GM18507 (cell line): ENCODE measurements at regions not wholly inside any gene's neighbourhood (a gene's known extent, or its start where the extent isn't known, plus 50 kb on each side); places are given as distances from the start of the nearest gene placed in this dataset.
"Not testable (repeated sequence)": the region's sequence is repeated elsewhere in the genome, so short reads cannot be mapped to it uniquely, and the experiment has no call there.

Experiments used
- DNase-seq: peaks from one replicate; pipeline ENCODE4 v3.0.0; 2011; ENCODE audit warnings: low read depth; ENCODE audit not compliant: insufficient read length; ENCODE audit errors: extremely low spot score
- FAIRE-seq: peaks from 2 replicates; lab custom pipeline; 2011; peaks lifted over from hg19 to GRCh38; lab: Jason Lieb, UNC

- FAIRE-seq (no peak), DNase-seq (no peak)
Observed at GRCh38 chr18:78868330-78869316, 111.0 kb upstream of the SALL3 start.

GRCh38 chr18:78871618-78872017 lies 108.0 kb upstream of the SALL3 start:
- FAIRE-seq: no peak
- DNase-seq: no peak

DNA sequence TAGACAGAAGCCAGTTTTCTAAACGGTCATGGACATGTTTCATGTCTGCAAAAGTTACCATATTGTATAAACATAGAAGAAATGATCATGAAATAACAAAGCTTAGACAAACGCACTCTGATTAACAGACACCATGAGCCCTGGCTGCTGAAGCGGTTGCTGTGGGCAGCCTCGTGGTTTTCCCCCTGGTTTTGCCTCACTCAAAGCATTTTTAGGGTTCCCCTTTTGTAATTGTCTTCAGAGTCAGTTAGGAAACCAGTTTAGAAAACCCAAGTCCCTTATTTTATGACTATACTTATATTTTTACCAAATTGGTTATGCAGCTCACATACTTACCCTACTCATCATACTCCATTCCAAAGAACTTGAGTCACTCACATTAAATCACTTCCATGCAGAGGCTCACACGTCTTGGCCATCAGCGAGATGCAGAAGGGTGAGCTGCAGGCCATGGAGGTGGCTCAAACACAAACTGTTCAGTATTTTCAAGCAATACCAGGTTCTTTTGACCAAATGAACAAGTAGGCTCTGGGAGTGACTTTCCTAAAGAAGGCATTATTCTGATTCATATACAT lies 105.6 kb upstream of the SALL3 start:
- no peak for DNase-seq
- FAIRE-seq: no peak

- DNase-seq (no peak), FAIRE-seq (peak; percentile 39)
Observed at GRCh38 chr18:78875016-78875777, 104.4 kb upstream of the SALL3 start.

GRCh38 chr18:78875778-78876650 lies 103.6 kb upstream of the SALL3 start:
- no peak for DNase-seq
- no peak for FAIRE-seq

GRCh38 chr18:78876868-78877267 lies 102.8 kb upstream of the SALL3 start:
- FAIRE-seq (no peak), DNase-seq (no peak)

DNA sequence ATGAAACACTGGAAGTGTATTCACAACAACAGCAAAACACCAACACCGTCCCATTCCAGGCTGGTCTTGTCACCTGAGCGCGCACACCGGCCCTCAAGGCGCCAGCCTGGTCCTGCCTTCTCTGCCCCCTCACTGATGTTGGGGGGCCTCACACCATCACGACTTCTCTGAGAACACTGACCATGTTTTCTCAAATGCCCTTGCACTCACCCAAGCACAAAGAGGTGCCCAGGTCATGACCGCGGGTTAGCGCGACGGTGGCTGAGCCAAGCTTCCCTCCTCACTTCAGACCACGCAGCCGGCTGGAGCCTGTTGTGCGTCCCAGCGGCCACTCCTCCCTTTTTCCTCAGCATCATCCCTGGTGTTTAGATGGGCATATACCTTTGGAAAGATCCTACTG lies 101.3 kb upstream of the SALL3 start:
- FAIRE-seq (no peak), DNase-seq (no peak)

GRCh38 chr18:78879072-78879883 lies 100.3 kb upstream of the SALL3 start:
- FAIRE-seq, DNase-seq: not testable (repeated sequence)

GRCh38 chr18:78882585-78882984 lies 97.0 kb upstream of the SALL3 start:
- DNase-seq (no peak), FAIRE-seq (no peak)

GRCh38 chr18:78883501-78883900 lies 96.1 kb upstream of the SALL3 start:
- DNase-seq (no peak), FAIRE-seq (no peak)

DNA sequence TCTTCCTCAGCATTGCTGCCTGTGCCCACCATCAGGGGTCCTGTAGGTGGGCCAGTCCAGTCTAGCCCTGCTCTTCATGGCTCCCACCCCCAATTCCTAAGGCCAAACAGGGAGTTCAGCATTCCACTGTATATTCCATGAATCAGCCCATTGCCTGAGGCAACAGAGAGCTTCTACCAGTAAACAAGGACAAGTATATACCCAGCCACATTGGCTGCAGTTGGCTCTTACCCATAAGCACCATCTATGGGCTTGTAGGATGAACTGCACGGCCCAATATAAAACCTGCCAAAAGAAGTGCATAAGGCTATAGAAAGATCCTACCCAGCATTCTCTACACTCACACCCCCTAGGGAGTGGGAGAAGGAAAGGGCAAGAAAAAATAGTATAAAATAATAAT lies 95.1 kb upstream of the SALL3 start:
- FAIRE-seq: no peak
- DNase-seq: no peak

- FAIRE-seq (no peak), DNase-seq (no peak)
Observed at GRCh38 chr18:78889250-78889649, 90.4 kb upstream of the SALL3 start.

DNA sequence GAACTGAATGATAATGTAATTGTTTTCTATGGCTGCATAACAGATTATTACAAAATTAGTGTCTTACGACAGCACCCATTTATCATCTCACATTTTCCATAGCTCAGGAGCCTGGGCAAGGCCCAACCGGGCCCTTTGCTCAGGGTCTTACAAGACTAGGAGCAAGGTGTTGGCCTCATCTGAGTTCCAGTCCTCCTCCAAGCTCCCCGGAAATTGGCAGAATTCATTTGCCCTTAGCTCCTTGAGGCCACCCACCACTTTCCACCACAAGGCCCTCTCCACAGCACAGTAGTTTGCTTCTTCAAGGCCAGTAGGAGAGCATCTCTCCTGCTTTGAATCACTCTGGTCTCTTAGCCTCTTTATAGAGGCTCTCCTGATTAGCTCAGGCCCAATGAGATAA lies 89.2 kb upstream of the SALL3 start:
- DNase-seq: no peak
- FAIRE-seq: no peak

GRCh38 chr18:78891185-78891762 lies 88.3 kb upstream of the SALL3 start:
- DNase-seq (no peak), FAIRE-seq (no peak)

- DNase-seq (no peak), FAIRE-seq (no peak)
Observed at GRCh38 chr18:78892177-78892576, 87.4 kb upstream of the SALL3 start.

- FAIRE-seq: no peak
- DNase-seq: no peak
Observed at GRCh38 chr18:78892721-78893120, 86.9 kb upstream of the SALL3 start.

DNA sequence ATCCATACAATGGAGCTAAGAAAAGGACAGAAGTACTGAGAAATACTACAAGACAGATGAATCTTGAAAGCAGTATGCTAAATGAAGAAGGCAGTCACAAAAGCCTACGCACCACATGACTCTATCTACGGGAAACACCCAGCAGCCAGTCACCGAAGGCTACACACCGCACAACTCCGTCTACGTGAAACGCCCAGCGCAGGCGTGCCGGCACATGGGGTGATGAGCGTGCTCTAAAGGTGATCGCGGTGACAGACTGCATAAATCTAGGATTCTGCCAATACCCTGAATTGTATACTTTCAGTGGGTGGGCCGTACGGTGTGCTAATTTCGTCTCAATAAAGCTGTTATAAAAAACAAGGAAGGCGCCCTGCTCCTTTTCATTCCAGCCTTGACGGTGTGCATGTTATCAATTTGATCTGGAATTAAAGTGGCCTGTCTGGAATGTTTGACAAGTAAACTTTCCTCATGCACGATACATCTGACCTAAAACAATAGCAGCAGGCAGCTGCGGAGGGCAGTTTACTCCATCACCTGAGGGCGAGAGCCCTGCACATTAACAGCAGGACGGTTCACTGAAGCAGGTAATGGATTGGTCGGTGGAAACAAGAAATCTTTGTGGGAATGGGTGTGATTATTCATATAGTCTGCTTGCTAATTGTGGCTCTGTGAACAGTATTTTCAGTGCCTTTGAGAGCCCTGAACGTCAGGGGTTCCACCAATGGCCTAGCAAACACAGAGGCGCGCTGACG lies 86.2 kb upstream of the SALL3 start:
- no peak for FAIRE-seq

GRCh38 chr18:78894033-78894305 lies 85.6 kb upstream of the SALL3 start:
- DNase-seq: no peak
- FAIRE-seq: no peak

More for the DNA sequence above, 86.2 kb upstream of the SALL3 start:
- no peak for DNase-seq
